Stimulated activated effector memory CD8-positive, alpha-beta T cell treated with anti-CD3 and anti-CD28 coated beads, Interleukin-12 subunit alpha, Interleukin-12 subunit beta, amount 100 ng/mL, for 72 hours (primary cell): ENCODE measurements at regions not wholly inside any gene's neighbourhood (a gene's known extent, or its start where the extent isn't known, plus 50 kb on each side); places are given as distances from the start of the nearest gene placed in this dataset.

Experiments
- ATAC-seq: fragments of 150-1000 bp; cut with Tn5 transposase; 2 replicates; pipeline ENCODE4 v1.10.0; 2021
- DNase-seq, 2 donors: peaks; one replicate each; pipeline ENCODE4 v3.0.0; 2021 to 2022; ENCODE audit warnings: low spot score in 2 of 2
- H3K27ac Mint-ChIP-seq: one replicate; pipeline ENCODE4 v1.8.0; 2022; ENCODE audit warnings: mild to moderate bottlenecking, mixed read lengths
- H3K36me3 Mint-ChIP-seq: one replicate; pipeline ENCODE4 v1.8.0; 2022; ENCODE audit warnings: mild to moderate bottlenecking, mixed read lengths
- H3K4me1 Mint-ChIP-seq: one replicate; pipeline ENCODE4 v1.8.0; 2022; ENCODE audit warnings: mixed read lengths
- H3K4me3 Mint-ChIP-seq: one replicate; pipeline ENCODE4 v1.8.0; 2022; ENCODE audit warnings: mild to moderate bottlenecking, mixed read lengths
- H3K9me3 Mint-ChIP-seq: one replicate; pipeline ENCODE4 v1.8.0; 2022; ENCODE audit warnings: mixed read lengths

GRCh38 chr12:69189378-69189978, 49.9 kb upstream of the CPSF6 start:
- Mint-ChIP-seq H3K4me1 (no peaks in the 10 kb centered on the region), H3K27ac (no peak overlapping the region), H3K36me3 (no peaks in the 10 kb centered on the region), H3K4me3 (no peak overlapping the region), H3K9me3 (peaks cover 10% of the 10 kb centered on the region)
- ATAC-seq (no peak), DNase-seq (no peak)
